Effector CD8-positive, alpha-beta T cell (primary cell): ENCODE measurements at regions not wholly inside any gene's neighbourhood (a gene's known extent, or its start where the extent isn't known, plus 50 kb on each side); places are given as distances from the start of the nearest gene placed in this dataset.
A peak's percentile ranks its signal among the peaks of the same experiment; 100 is the strongest.

Source experiments
- DNase-seq: peaks from one replicate; lab custom pipeline; 2025; lab: John Stamatoyannopoulos, UW

- DNase-seq = no peak
These were observed 925.5 kb downstream of the GATA3 start for GRCh38 chr10:8979976-8980375.

- no peak for DNase-seq
These were observed 926.8 kb downstream of the GATA3 start for GRCh38 chr10:8981277-8981676.

- no peak for DNase-seq
These were observed 931.2 kb downstream of the GATA3 start for GRCh38 chr10:8985651-8986050.

GRCh38 chr10:8986975-8987374, 932.5 kb downstream of the GATA3 start:
- DNase-seq = no peak

- DNase-seq = no peak
These were observed 933.2 kb downstream of the GATA3 start for GRCh38 chr10:8987712-8988111.

- DNase-seq = no peak
These were observed 935.9 kb downstream of the GATA3 start for GRCh38 chr10:8990280-8990987.

- DNase-seq = no peak
These were observed 937.5 kb downstream of the GATA3 start for GRCh38 chr10:8992009-8992408.

GRCh38 chr10:8993864-8994263, 939.4 kb downstream of the GATA3 start:
- no peak for DNase-seq

GRCh38 chr10:8998751-8999150, 944.3 kb downstream of the GATA3 start:
- DNase-seq = no peak

- no peak for DNase-seq
These were observed 948.6 kb downstream of the GATA3 start for GRCh38 chr10:9003122-9003521.

- DNase-seq = no peak
These were observed 950.2 kb downstream of the GATA3 start for GRCh38 chr10:9004736-9005135.

GRCh38 chr10:9009505-9009904, 955.0 kb downstream of the GATA3 start:
- no peak for DNase-seq

GRCh38 chr10:9010093-9010492, 955.6 kb downstream of the GATA3 start:
- DNase-seq = peak; percentile 12

- no peak for DNase-seq
These were observed 956.6 kb downstream of the GATA3 start for GRCh38 chr10:9010931-9011670.

GRCh38 chr10:9012312-9012711, 957.8 kb downstream of the GATA3 start:
- DNase-seq = no peak

- DNase-seq = no peak
These were observed 960.5 kb downstream of the GATA3 start for GRCh38 chr10:9015005-9015404.

- no peak for DNase-seq
These were observed 961.0 kb downstream of the GATA3 start for GRCh38 chr10:9015447-9015846.

- DNase-seq = no peak
These were observed 962.4 kb downstream of the GATA3 start for GRCh38 chr10:9016930-9017329.

- DNase-seq = no peak
These were observed 964.0 kb downstream of the GATA3 start for GRCh38 chr10:9018195-9019173.

- DNase-seq = no peak
These were observed 968.7 kb downstream of the GATA3 start for GRCh38 chr10:9023206-9023605.

GRCh38 chr10:9024210-9024609, 969.7 kb downstream of the GATA3 start:
- DNase-seq = no peak

GRCh38 chr10:9028231-9028630, 973.7 kb downstream of the GATA3 start:
- DNase-seq = no peak
